HG02938 (cell line): ENCODE measurements at regions not wholly inside any gene's neighbourhood (a gene's known extent, or its start where the extent isn't known, plus 50 kb on each side); places are given as distances from the start of the nearest gene placed in this dataset.
"Not testable (repeated sequence)": the region's sequence is repeated elsewhere in the genome, so short reads cannot be mapped to it uniquely, and the experiment has no call there.

Experiments
- ATAC-seq: cut with Tn5 transposase; IDR thresholded peaks from one replicate; pipeline ENCODE4 v1.9.1; 2021; ENCODE audit warnings: mild to moderate bottlenecking, moderate library complexity; ENCODE audit not compliant: unreplicated experiment

DNA sequence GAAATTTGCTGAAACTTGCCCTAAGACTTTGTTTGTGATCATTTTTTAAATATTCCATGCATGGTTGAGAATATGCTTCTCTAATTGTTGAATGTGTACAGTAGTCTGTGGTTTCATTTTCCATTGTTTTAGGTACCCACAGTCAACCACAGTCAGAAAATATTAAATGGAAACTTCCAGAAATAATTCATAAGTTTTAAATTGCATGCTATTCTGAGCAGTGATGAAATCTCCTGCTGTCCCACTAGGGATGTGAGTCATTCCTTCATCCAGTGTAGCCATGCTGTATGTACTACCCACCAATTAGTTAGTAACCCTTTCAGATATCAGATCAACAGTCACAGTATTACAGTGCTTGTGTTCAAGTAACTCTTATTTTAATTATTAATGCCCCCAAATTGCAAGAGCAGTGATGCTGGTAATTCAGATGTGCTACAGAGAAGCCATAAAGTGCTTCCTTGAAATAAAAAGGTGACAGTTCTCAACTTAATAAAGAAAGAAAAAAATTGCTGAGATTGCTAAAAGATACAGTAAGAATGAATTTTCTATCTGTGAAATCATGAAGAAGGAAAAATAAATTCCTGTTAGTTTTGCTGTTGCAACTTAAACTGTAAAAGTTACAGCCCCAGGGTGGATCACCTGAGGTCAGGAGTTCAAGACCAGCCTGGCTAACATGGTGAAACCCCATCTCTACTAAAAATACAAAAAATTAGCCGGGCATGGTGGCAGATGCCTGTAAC is 79.9 kb upstream of the FBXL17 start:
- ATAC-seq: no peak

DNA sequence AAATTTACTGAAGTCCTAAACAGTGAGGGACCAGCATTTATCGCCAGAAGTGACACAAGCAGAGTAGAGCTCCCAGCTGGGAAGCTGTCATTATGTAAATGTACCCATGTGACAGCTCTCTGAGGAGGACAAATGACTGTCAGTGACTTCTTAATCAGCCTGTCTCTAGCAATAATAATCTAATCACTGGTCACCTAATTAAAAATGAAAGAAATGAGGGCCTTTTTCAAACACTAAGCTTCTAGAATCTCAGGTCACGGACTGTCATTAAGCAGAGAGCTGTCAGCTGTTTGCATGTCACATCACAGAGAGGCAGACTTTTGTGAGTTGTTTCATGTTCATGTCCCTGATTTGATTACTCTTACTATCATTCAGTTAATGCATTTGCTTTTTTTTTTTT is 77.9 kb upstream of the FBXL17 start:
- no peak for ATAC-seq

- no peak for ATAC-seq
These were observed 69.4 kb upstream of the FBXL17 start for GRCh38 chr5:108451269-108451668.

DNA sequence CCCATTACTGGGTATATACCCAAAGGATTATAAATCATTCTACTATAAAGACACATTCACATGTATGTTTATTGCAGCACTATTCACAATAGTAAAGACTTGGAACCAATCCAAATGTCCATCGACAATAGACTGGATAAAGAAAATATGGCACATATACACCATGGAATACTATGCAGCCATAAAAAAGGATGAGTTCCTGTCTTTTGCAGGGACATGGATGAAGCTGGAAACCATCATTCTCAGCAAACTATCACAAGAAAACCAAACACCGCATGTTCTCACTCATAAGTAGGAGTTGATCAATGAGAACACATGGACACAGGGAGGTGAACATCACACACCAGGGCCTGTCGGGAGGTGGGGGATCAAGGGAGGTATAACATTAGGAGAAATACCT is 62.2 kb upstream of the FBXL17 start:
- not testable (repeated sequence) for ATAC-seq

DNA sequence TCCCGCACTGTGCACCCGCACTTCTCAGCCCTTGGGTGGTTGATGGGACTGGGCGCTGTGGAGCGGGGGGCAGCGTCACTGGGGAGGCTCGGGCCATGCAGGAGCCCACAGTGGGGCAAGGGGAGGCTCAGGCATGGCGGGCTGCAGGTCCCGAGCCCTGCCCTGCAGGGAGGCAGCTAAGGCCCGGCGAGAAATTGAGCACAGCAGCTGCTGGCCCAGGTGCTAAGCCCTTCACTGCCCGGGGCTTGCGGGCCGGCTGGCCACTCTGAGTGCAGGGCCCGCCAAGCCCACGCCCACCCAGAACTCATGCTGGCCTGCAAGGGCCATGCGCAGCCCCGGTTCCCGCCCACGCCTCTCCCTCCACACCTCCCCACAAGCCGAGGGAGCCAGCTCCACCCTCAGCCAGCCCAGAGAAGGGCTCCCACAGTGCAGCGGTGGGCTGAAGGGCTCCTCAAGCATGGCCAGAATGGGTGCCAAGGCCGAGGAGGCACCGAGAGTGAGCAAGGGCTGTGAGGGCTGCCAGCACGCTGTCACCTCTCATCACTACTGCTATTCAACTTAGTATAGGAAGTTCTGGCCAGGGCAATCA is 60.3 kb upstream of the FBXL17 start:
- not testable (repeated sequence) for ATAC-seq

GRCh38 chr5:108437425-108437824 is 55.5 kb upstream of the FBXL17 start:
- ATAC-seq: no peak

GRCh38 chr5:108436696-108437095 is 54.8 kb upstream of the FBXL17 start:
- no peak for ATAC-seq

- no peak for ATAC-seq
These were observed 51.7 kb upstream of the FBXL17 start for GRCh38 chr5:108433600-108433999.

GRCh38 chr5:108432024-108432423 is 50.1 kb upstream of the FBXL17 start:
- no peak for ATAC-seq
